Caco-2 (cell line): ENCODE measurements at regions not wholly inside any gene's neighbourhood (a gene's known extent, or its start where the extent isn't known, plus 50 kb on each side); places are given as distances from the start of the nearest gene placed in this dataset.

ENCODE experiments used
- BruUV-seq: library from RNA; stranded (reverse); fragments of 400-500 nt; replicated peaks from 2 replicates; lab custom pipeline; 2021; lab: Mats Ljungman, UMichigan
- CTCF ChIA-PET: fragments of 300-600 bp; sonication (Branson Sonifier 250); formaldehyde crosslinking; loops from one replicate; lab custom pipeline; 2022; ENCODE audit warnings: antibody characterized with exemption; lab: Charles Lee
- POLR2A ChIA-PET: fragments of 300-600 bp; sonication (Branson Sonifier 250); formaldehyde crosslinking; loops from one replicate; lab custom pipeline; 2022; ENCODE audit warnings: antibody characterized with exemption; lab: Charles Lee
- DNase-seq, 2 experiments: peaks; one replicate each; pipeline versions ENCODE4 v3.0.0 to v3.0.0-alpha.2; 2020 to 2022
- H3K27me3 ChIP-seq: replicated peaks from 2 replicates; pipeline ENCODE4 v1.6.0; 2011; ENCODE audit warnings: low read length; ENCODE audit not compliant: control insufficient read depth, insufficient read depth
- H3K36me3 ChIP-seq: 2 replicates; pipeline ENCODE4 v1.5.1; 2011; ENCODE audit warnings: low read length; ENCODE audit not compliant: control insufficient read depth, insufficient read depth
- H3K4me1 ChIP-seq: fragments of 250-450 bp; sonication (Bioruptor Pico); 2 replicates; pipeline ENCODE4 v1.5.1; 2020; ENCODE audit warnings: mild to moderate bottlenecking
- H3K4me3 ChIP-seq: 2 replicates; pipeline ENCODE4 v1.5.1; 2011; ENCODE audit warnings: low read depth, mild to moderate bottlenecking, control low read depth, low read length
- H3K9me3 ChIP-seq: fragments of 250-450 bp; sonication (Bioruptor Pico); 2 replicates; pipeline ENCODE4 v1.5.1; 2020; ENCODE audit warnings: mild to moderate bottlenecking, moderate library complexity
- H3K27ac Mint-ChIP-seq: one replicate; pipeline ENCODE4 v1.8.0; 2022; ENCODE audit warnings: mixed read lengths; ENCODE audit not compliant: unreplicated experiment
- H3K27me3 Mint-ChIP-seq: one replicate; pipeline ENCODE4 v1.8.0; 2022; ENCODE audit warnings: mixed read lengths; ENCODE audit not compliant: insufficient read depth, unreplicated experiment
- H3K36me3 Mint-ChIP-seq: one replicate; pipeline ENCODE4 v1.8.0; 2022; ENCODE audit warnings: mild to moderate bottlenecking, mixed read lengths; ENCODE audit not compliant: insufficient read depth, unreplicated experiment
- H3K4me1 Mint-ChIP-seq: one replicate; pipeline ENCODE4 v1.8.0; 2022; ENCODE audit warnings: low read depth, mixed read lengths; ENCODE audit not compliant: unreplicated experiment
- H3K4me3 Mint-ChIP-seq: one replicate; pipeline ENCODE4 v1.8.0; 2022; ENCODE audit warnings: mild to moderate bottlenecking, moderate library complexity, mixed read lengths; ENCODE audit not compliant: unreplicated experiment
- H3K9me3 Mint-ChIP-seq: one replicate; pipeline ENCODE4 v1.8.0; 2022; ENCODE audit warnings: mixed read lengths; ENCODE audit not compliant: unreplicated experiment
- intact Hi-C: fragments of 100-400 bp; cut with micrococcal nuclease; formaldehyde crosslinking; loops from one replicate; pipeline ENCODE4 v1.10.0; 2022; ENCODE audit not compliant: unreplicated experiment
- TF ChIP-seq, protein P1 (sequence below), 2 experiments: fragments of 200-600 bp in 1 of 2; IDR thresholded peaks; 1 replicate in 1 of 2; 2 replicates in 1 of 2; pipeline versions ENCODE4 v1.5.1 to v1.8.0; 2011 to 2022; ENCODE audit warnings: antibody characterized with exemption in 1 of 2, control low read depth in 1 of 2, inconsistent platforms in 1 of 2, low read depth in 1 of 2, low read length in 1 of 2, mild to moderate bottlenecking in 1 of 2, moderate library complexity in 1 of 2; ENCODE audit not compliant: insufficient read depth in 1 of 2, severe bottlenecking in 1 of 2, unreplicated experiment in 1 of 2

DNA sequence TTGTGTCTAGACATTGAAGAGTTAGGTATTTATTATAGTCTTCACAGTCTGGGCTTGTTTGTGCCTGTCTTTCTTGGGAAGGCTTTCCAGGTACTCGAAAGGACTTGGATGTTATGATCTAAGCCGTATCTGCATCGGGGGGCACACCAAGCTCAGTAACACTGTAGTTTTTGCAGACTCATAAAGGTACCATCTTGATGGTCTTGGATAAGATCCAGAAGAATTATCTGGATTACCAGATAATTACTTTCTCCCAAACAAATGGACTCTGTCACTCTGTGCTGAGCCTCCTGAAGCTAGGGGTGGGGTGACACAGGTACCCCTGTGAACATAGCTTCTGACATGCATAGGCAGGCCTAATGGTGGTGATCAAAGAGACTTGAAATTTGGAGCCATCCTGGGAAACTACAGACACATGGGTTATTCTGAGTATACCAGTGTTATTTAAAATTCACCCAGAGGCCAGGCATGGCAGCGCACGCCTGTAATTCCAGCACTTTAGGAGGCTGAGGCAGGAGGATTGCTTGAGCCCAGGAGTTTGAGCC is 238.6 kb upstream of the TPM1 start:
- no peak for DNase-seq
- intact Hi-C loops, result no loop called here
- Histone ChIP-seq H3K36me3 (peaks cover 3% of the 10 kb centered on the region), H3K27me3 (no peaks in the 10 kb centered on the region), H3K4me3 (no peak overlapping the region), H3K4me1 (peaks cover 4% of the 10 kb centered on the region), H3K9me3 (no peaks in the 10 kb centered on the region)
- POLR2A ChIA-PET, result no interaction called here
- H3K27ac Mint-ChIP-seq, result no peak overlapping the region
- TF ChIP-seq, protein P1, sequence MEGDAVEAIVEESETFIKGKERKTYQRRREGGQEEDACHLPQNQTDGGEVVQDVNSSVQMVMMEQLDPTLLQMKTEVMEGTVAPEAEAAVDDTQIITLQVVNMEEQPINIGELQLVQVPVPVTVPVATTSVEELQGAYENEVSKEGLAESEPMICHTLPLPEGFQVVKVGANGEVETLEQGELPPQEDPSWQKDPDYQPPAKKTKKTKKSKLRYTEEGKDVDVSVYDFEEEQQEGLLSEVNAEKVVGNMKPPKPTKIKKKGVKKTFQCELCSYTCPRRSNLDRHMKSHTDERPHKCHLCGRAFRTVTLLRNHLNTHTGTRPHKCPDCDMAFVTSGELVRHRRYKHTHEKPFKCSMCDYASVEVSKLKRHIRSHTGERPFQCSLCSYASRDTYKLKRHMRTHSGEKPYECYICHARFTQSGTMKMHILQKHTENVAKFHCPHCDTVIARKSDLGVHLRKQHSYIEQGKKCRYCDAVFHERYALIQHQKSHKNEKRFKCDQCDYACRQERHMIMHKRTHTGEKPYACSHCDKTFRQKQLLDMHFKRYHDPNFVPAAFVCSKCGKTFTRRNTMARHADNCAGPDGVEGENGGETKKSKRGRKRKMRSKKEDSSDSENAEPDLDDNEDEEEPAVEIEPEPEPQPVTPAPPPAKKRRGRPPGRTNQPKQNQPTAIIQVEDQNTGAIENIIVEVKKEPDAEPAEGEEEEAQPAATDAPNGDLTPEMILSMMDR (IDR thresholded peaks at IDR 0.05; ENCODE audit: insufficient read depth in 1 of 2, low read depth in 1 of 2, low read length in 1 of 2, severe bottlenecking in 1 of 2, unreplicated experiment in 1 of 2), result no peak
- CTCF ChIA-PET, result no interaction called here
- H3K36me3 Mint-ChIP-seq, result peaks cover 75% of the 10 kb centered on the region
- BruUV-seq, result no TSS peak
- H3K27me3 Mint-ChIP-seq, result no peaks in the 10 kb centered on the region
- no peak overlapping the region for H3K4me3 Mint-ChIP-seq
- H3K4me1 Mint-ChIP-seq, result no peaks in the 10 kb centered on the region
- no peaks in the 10 kb centered on the region for H3K9me3 Mint-ChIP-seq

GRCh38 chr15:62805502-62805901 is 237.0 kb upstream of the TPM1 start:
- no peak overlapping the region for H3K27ac Mint-ChIP-seq
- H3K4me3 ChIP-seq, result no peak overlapping the region
- H3K9me3 ChIP-seq, result no peaks in the 10 kb centered on the region
- BruUV-seq, result no TSS peak
- H3K27me3 ChIP-seq, result no peaks in the 10 kb centered on the region
- POLR2A ChIA-PET, result no interaction called here
- peaks cover 17% of the 10 kb centered on the region for H3K4me1 ChIP-seq
- H3K4me3 Mint-ChIP-seq, result no peak overlapping the region
- CTCF ChIA-PET, result no interaction called here
- peaks cover 3% of the 10 kb centered on the region for H3K36me3 ChIP-seq
- intact Hi-C loops, result no loop called here
- no peaks in the 10 kb centered on the region for H3K27me3 Mint-ChIP-seq
- TF ChIP-seq, protein P1 (IDR thresholded peaks at IDR 0.05; ENCODE audit: insufficient read depth in 1 of 2, low read depth in 1 of 2, low read length in 1 of 2, severe bottlenecking in 1 of 2, unreplicated experiment in 1 of 2), result no peak
- H3K4me1 Mint-ChIP-seq, result peaks cover 8% of the 10 kb centered on the region
- H3K36me3 Mint-ChIP-seq, result peaks cover 73% of the 10 kb centered on the region
- DNase-seq, result no peak
- H3K9me3 Mint-ChIP-seq, result no peaks in the 10 kb centered on the region

DNA sequence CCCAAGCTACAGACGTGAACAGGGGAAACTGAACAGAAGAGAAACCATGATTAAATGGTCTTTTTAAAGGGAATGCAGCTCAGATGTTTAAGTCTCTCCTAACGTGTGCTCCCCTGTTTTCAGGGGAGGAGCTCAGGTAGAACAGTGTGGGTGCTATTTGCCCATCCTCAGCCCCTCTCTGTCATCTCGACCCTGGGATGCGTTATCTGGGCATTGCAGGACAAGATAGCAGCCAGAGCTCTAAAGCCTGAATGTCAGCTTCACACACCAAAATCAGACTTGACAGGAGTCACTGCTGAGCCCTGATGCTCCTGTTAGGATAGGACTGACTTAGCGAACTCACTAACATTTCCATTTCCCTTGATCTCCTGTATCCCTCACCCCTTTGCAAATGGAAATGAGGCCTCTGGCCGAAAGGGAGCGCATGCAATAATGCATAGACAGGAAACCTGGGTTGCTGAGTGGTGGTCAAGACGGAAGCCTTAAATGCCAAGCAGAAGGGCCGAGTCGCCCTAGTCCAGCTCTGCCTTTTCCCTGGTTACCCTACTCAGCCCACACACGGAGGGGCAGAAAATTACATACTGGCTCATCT is 234.9 kb upstream of the TPM1 start:
- Histone ChIP-seq H3K4me1 (peaks cover 30% of the 10 kb centered on the region), H3K27me3 (no peaks in the 10 kb centered on the region), H3K4me3 (no peak overlapping the region), H3K9me3 (no peaks in the 10 kb centered on the region), H3K36me3 (peaks cover 4% of the 10 kb centered on the region)
- CTCF ChIA-PET, result no interaction called here
- no peak overlapping the region for H3K4me3 Mint-ChIP-seq
- POLR2A ChIA-PET, result no interaction called here
- H3K27me3 Mint-ChIP-seq, result no peaks in the 10 kb centered on the region
- peaks cover 68% of the 10 kb centered on the region for H3K36me3 Mint-ChIP-seq
- TF ChIP-seq, protein P1 (IDR thresholded peaks at IDR 0.05; ENCODE audit: insufficient read depth in 1 of 2, low read depth in 1 of 2, low read length in 1 of 2, severe bottlenecking in 1 of 2, unreplicated experiment in 1 of 2), result no peak
- no TSS peak for BruUV-seq
- intact Hi-C loops, result no loop called here
- no peak overlapping the region for H3K27ac Mint-ChIP-seq
- no peaks in the 10 kb centered on the region for H3K9me3 Mint-ChIP-seq
- no peak for DNase-seq
- H3K4me1 Mint-ChIP-seq, result peaks cover 14% of the 10 kb centered on the region
